ENCODE measurements at regions not wholly inside any gene's neighbourhood (a gene's known extent, or its start where the extent isn't known, plus 50 kb on each side); places are given as distances from the start of the nearest gene placed in this dataset.

DNA sequence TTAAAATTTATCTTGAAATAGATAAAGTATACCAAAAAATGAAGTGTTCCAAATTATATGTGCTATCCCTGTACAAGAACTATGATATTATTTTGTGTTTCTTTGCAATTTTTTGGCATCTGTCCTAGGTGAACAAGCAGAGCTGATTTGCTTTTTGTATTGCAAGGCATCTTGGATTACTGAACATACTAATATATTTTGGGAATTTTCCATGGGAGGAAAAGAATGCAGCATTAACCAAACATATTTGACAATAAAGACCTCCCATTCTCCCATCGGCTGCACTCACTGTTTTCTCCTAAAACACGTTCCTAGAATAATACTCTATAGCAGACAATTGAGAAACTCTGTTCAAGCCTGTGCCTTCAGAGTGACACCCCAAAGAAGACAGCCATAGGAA lies 265.1 kb upstream of the ALCAM start:
- intact Hi-C loops (cut with micrococcal nuclease; ENCODE audit: unreplicated experiment) = no loop called here
- no TSS peak for BruUV-seq (replicated peaks)
- no peaks in the 10 kb centered on the region for H3K79me2 ChIP-seq (ENCODE audit: control insufficient read depth, insufficient read depth, low read length)
- ChIA-PET CTCF (no interaction called here), RAD21 (ENCODE audit: unreplicated experiment) (no interaction called here), SMC1A (ENCODE audit: uncharacterized antibody, unreplicated experiment) (no interaction called here), POLR2A (no interaction called here)
- no peak overlapping the region for H3K27ac ChIP-seq (ENCODE audit: control insufficient read depth, insufficient read depth)
- no peak overlapping the region for H3K9ac ChIP-seq (ENCODE audit: control insufficient read depth, insufficient read depth, low read length)
- H3K4me3 ChIP-seq = no peak overlapping the region
- H4K20me1 ChIP-seq (ENCODE audit: control insufficient read depth, insufficient read depth) = no peaks in the 10 kb centered on the region
- no peak overlapping the region for H3K4me2 ChIP-seq (ENCODE audit: control insufficient read depth, insufficient read depth)
- H3K27me3 ChIP-seq (replicated peaks in 1 of 2; ENCODE audit: control insufficient read depth in 2 of 2, insufficient read depth in 2 of 2, low read length in 1 of 2) = no peaks in the 10 kb centered on the region
- H2AFZ ChIP-seq (ENCODE audit: control insufficient read depth, low read depth, low read length) = no peak overlapping the region
- FAIRE-seq (no peak), ATAC-seq (no peak), DNase-seq (ENCODE audit: low read depth, low spot score) (no peak)
- no peak for TF ChIP-seq PBX3 (IDR thresholded peaks at IDR 0.05; ENCODE audit: insufficient replicate concordance, low read depth, low read length)
- no peaks in the 10 kb centered on the region for H3K4me1 ChIP-seq (ENCODE audit: control insufficient read depth, insufficient read depth, low read length)
- H3K9me3 ChIP-seq (replicated peaks; ENCODE audit: control insufficient read depth, insufficient read depth, low read length) = no peaks in the 10 kb centered on the region
- H3K36me3 ChIP-seq (ENCODE audit: control insufficient read depth in 2 of 2, insufficient read depth in 2 of 2, low read length in 1 of 2) = no peaks in the 10 kb centered on the region
- 40% methylated on average over 2 of the region's 2 CpGs for WGBS (ENCODE audit: insufficient coverage, insufficient replicate concordance, low lambda C conversion rate, missing lambda C conversion rate)
- in situ Hi-C loops (cut with MboI) = no loop called here

GRCh38 chr3:105103139-105103538 lies 263.6 kb upstream of the ALCAM start:
- no peak overlapping the region for H2AFZ ChIP-seq (ENCODE audit: control insufficient read depth, low read depth, low read length)
- no peaks in the 10 kb centered on the region for H3K36me3 ChIP-seq (ENCODE audit: control insufficient read depth in 2 of 2, insufficient read depth in 2 of 2, low read length in 1 of 2)
- H3K4me1 ChIP-seq (ENCODE audit: control insufficient read depth, insufficient read depth, low read length) = no peaks in the 10 kb centered on the region
- DNase-seq (ENCODE audit: low read depth, low spot score) = no peak
- no peaks in the 10 kb centered on the region for H3K79me2 ChIP-seq (ENCODE audit: control insufficient read depth, insufficient read depth, low read length)
- H3K27me3 ChIP-seq (replicated peaks in 1 of 2; ENCODE audit: control insufficient read depth in 2 of 2, insufficient read depth in 2 of 2, low read length in 1 of 2) = no peaks in the 10 kb centered on the region
- in situ Hi-C loops (cut with MboI) = no loop called here
- WGBS (ENCODE audit: insufficient coverage, insufficient replicate concordance, low lambda C conversion rate, missing lambda C conversion rate) = 44% methylated on average over 2 of the region's 2 CpGs
- TF ChIP-seq MTA3 (IDR thresholded peaks at IDR 0.05; ENCODE audit: borderline replicate concordance, low read length) (no peak), MEF2B (IDR thresholded peaks at IDR 0.05; ENCODE audit: partially characterized antibody, poor library complexity, severe bottlenecking) (no peak), SMARCA5 (IDR thresholded peaks at IDR 0.05) (no peak), BCL11A (IDR thresholded peaks at IDR 0.05; ENCODE audit: low read depth, low read length) (no peak), CHD2 (IDR thresholded peaks at IDR 0.05; ENCODE audit: borderline replicate concordance, low read depth, low read length) (no peak), RELA (IDR thresholded peaks at IDR 0.05; ENCODE audit: borderline replicate concordance, partially characterized antibody) (no peak), HSF1 (IDR thresholded peaks at IDR 0.05; ENCODE audit: low read depth, low read length) (no peak), MYB (IDR thresholded peaks at IDR 0.05; ENCODE audit: borderline replicate concordance, low read depth, low read length) (no peak), NFIC (IDR thresholded peaks at IDR 0.05; ENCODE audit: low read depth, low read length) (no peak), TCF12 (IDR thresholded peaks at IDR 0.05; ENCODE audit: low read depth, low read length) (no peak)
- no peak overlapping the region for H3K4me3 ChIP-seq
- no peak overlapping the region for H3K9ac ChIP-seq (ENCODE audit: control insufficient read depth, insufficient read depth, low read length)
- no peak for ATAC-seq
- intact Hi-C loops (cut with micrococcal nuclease; ENCODE audit: unreplicated experiment) = no loop called here
- no TSS peak for BruUV-seq (replicated peaks)
- FAIRE-seq = no peak
- no peaks in the 10 kb centered on the region for H4K20me1 ChIP-seq (ENCODE audit: control insufficient read depth, insufficient read depth)
- ChIA-PET CTCF (no interaction called here), SMC1A (ENCODE audit: uncharacterized antibody, unreplicated experiment) (no interaction called here), POLR2A (no interaction called here), RAD21 (ENCODE audit: unreplicated experiment) (no interaction called here)
- no peaks in the 10 kb centered on the region for H3K9me3 ChIP-seq (replicated peaks; ENCODE audit: control insufficient read depth, insufficient read depth, low read length)
- H3K27ac ChIP-seq (ENCODE audit: control insufficient read depth, insufficient read depth) = no peak overlapping the region
- no peak overlapping the region for H3K4me2 ChIP-seq (ENCODE audit: control insufficient read depth, insufficient read depth)
